Breast epithelium (tissue), 3 donors: ENCODE measurements at regions not wholly inside any gene's neighbourhood (a gene's known extent, or its start where the extent isn't known, plus 50 kb on each side); places are given as distances from the start of the nearest gene placed in this dataset.

Source experiments
- POLR2A ChIP-seq: fragments of 450-650 bp; IDR thresholded peaks from one replicate; pipeline ENCODE4 v1.6.1; 2016; ENCODE audit warnings: antibody characterized with exemption, mild to moderate bottlenecking, moderate library complexity
- POLR2AphosphoS5 ChIP-seq, 3 donors: sonication (generic); formaldehyde crosslinking; IDR thresholded peaks; one replicate each; pipeline ENCODE4 v1.6.1; 2017; ENCODE audit warnings: antibody characterized with exemption in 3 of 3
- TF ChIP-seq, protein P1 (sequence below), 3 donors: fragments of 450-650 bp; IDR thresholded peaks; one replicate each; pipeline ENCODE4 v1.5.1; 2016 to 2017; ENCODE audit warnings: antibody characterized with exemption in 3 of 3, mild to moderate bottlenecking in 3 of 3, moderate library complexity in 3 of 3

GRCh38 chr20:24815931-24816330 lies 133.1 kb upstream of the CST7 start:
- TF ChIP-seq, protein P1, sequence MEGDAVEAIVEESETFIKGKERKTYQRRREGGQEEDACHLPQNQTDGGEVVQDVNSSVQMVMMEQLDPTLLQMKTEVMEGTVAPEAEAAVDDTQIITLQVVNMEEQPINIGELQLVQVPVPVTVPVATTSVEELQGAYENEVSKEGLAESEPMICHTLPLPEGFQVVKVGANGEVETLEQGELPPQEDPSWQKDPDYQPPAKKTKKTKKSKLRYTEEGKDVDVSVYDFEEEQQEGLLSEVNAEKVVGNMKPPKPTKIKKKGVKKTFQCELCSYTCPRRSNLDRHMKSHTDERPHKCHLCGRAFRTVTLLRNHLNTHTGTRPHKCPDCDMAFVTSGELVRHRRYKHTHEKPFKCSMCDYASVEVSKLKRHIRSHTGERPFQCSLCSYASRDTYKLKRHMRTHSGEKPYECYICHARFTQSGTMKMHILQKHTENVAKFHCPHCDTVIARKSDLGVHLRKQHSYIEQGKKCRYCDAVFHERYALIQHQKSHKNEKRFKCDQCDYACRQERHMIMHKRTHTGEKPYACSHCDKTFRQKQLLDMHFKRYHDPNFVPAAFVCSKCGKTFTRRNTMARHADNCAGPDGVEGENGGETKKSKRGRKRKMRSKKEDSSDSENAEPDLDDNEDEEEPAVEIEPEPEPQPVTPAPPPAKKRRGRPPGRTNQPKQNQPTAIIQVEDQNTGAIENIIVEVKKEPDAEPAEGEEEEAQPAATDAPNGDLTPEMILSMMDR (IDR thresholded peaks at IDR 0.05) = no peak
- no peak for TF ChIP-seq POLR2A
- TF ChIP-seq POLR2AphosphoS5 (IDR thresholded peaks at IDR 0.05) = no peak
